Prostate gland (tissue), 2 donors: ENCODE measurements at regions not wholly inside any gene's neighbourhood (a gene's known extent, or its start where the extent isn't known, plus 50 kb on each side); places are given as distances from the start of the nearest gene placed in this dataset.
"Not testable (repeated sequence)": the region's sequence is repeated elsewhere in the genome, so short reads cannot be mapped to it uniquely, and the experiment has no call there.

Experiments used
- DNase-seq: peaks from one replicate; pipeline ENCODE4 v3.0.0-alpha.2; 2019; ENCODE audit warnings: low spot score
- H3K27ac ChIP-seq, 2 donors: fragments of 200-600 bp; sonication (generic); 2 replicates each; pipeline ENCODE4 v1.5.1; 2017 to 2019
- H3K27me3 ChIP-seq: fragments of 200-600 bp; sonication (generic); replicated peaks from 2 replicates; pipeline ENCODE4 v1.5.1; 2019; ENCODE audit not compliant: insufficient read depth
- H3K36me3 ChIP-seq, 2 donors: fragments of 200-600 bp; sonication (generic); 1 replicate in 1 of 2; 2 replicates in 1 of 2; pipeline versions ENCODE4 v1.5.1 to v1.8.1; 2017 to 2019
- H3K4me1 ChIP-seq: fragments of 200-600 bp; sonication (generic); replicated peaks from 2 replicates; pipeline ENCODE4 v1.5.1; 2019
- H3K4me3 ChIP-seq, 2 donors: fragments of 200-600 bp; sonication (generic); 2 replicates each; pipeline ENCODE4 v1.5.1; 2017 to 2019
- H3K9me3 ChIP-seq: fragments of 200-600 bp; sonication (generic); 2 replicates; pipeline ENCODE4 v1.5.1; 2017
- POLR2A ChIP-seq: fragments of 450-650 bp; IDR thresholded peaks from one replicate; pipeline ENCODE4 v1.6.1; 2016; ENCODE audit warnings: antibody characterized with exemption, mild to moderate bottlenecking
- POLR2AphosphoS5 ChIP-seq: sonication (generic); formaldehyde crosslinking; IDR thresholded peaks from one replicate; pipeline ENCODE4 v1.6.1; 2017; ENCODE audit warnings: antibody characterized with exemption
- WGBS: methylation state at CpG from one replicate; pipeline ENCODE4 v1.1.5; 2018; 5-methylcytosine and 5-hydroxymethylcytosine counted together
- intact Hi-C: fragments of 100-400 bp; cut with DNase I; formaldehyde crosslinking; loops from one replicate; pipeline ENCODE4 v1.14.2; 2022
- TF ChIP-seq, protein P1 (sequence below), 4 experiments: fragments of 200-600 bp in 2 of 4; fragments of 450-650 bp in 2 of 4; sonication (generic) in 2 of 4; IDR thresholded peaks; 1 replicate in 3 of 4; 2 replicates in 1 of 4; pipeline ENCODE4 v1.5.1; 2016 to 2019; ENCODE audit warnings: antibody characterized with exemption in 4 of 4, mild to moderate bottlenecking in 2 of 4, moderate library complexity in 2 of 4

DNA sequence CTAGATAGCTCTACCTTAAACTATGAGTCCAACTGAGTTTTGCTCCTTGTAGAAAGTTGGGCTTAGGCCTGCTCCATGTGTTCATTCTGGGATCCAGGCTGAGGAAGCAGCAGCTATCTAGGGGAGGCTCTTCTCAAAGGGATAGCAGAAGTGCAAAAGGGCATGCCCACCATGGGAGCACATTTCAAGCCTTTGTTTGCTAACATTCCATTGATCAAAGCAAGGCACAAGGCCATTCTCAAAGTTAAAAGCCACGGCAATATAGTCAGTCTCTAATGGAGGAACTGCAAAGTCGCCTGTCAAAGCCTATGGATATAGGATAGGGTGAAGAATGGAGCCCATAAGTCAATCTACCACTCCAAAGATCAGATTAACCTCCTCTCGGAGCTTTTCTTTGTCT, 488.1 kb upstream of the ARX start:
- no peaks in the 10 kb centered on the region for H3K4me1 ChIP-seq
- H3K9me3 ChIP-seq: no peaks in the 10 kb centered on the region
- 40% methylated on average over 3 of the region's 3 CpGs for WGBS
- TF ChIP-seq POLR2AphosphoS5: no peak
- TF ChIP-seq, protein P1, sequence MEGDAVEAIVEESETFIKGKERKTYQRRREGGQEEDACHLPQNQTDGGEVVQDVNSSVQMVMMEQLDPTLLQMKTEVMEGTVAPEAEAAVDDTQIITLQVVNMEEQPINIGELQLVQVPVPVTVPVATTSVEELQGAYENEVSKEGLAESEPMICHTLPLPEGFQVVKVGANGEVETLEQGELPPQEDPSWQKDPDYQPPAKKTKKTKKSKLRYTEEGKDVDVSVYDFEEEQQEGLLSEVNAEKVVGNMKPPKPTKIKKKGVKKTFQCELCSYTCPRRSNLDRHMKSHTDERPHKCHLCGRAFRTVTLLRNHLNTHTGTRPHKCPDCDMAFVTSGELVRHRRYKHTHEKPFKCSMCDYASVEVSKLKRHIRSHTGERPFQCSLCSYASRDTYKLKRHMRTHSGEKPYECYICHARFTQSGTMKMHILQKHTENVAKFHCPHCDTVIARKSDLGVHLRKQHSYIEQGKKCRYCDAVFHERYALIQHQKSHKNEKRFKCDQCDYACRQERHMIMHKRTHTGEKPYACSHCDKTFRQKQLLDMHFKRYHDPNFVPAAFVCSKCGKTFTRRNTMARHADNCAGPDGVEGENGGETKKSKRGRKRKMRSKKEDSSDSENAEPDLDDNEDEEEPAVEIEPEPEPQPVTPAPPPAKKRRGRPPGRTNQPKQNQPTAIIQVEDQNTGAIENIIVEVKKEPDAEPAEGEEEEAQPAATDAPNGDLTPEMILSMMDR (IDR thresholded peaks at IDR 0.05): no peak
- no peak for TF ChIP-seq POLR2A
- H3K27ac ChIP-seq: no peak overlapping the region
- no peaks in the 10 kb centered on the region for H3K36me3 ChIP-seq
- no peaks in the 10 kb centered on the region for H3K27me3 ChIP-seq
- intact Hi-C loops: no loop called here
- H3K4me3 ChIP-seq: no peak overlapping the region
- DNase-seq: no peak

DNA sequence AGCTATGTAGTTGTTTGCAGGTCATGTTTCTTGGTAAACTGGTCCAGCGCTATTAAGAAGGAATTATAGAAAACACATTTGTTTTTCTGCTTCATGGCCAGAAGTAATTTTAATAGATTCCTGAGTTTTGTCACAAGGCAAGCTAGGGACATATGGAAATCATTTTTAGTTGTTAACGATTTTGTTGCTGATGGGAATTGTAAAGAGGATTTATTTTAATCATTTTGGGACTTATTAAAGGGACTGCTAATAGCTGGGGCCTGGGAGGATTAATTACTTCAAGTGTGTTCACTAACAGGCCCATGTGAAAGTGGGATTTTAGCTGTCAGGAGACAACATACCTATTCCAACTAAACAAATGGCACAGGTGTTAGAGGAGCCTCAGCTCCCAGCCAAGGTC, 492.0 kb upstream of the ARX start:
- H3K9me3 ChIP-seq: no peaks in the 10 kb centered on the region
- H3K36me3 ChIP-seq: no peaks in the 10 kb centered on the region
- H3K4me1 ChIP-seq: no peaks in the 10 kb centered on the region
- intact Hi-C loops: no loop called here
- no peaks in the 10 kb centered on the region for H3K27me3 ChIP-seq
- no peak overlapping the region for H3K27ac ChIP-seq
- WGBS: 83% methylated on average over 2 of the region's 2 CpGs
- DNase-seq: no peak
- no peak overlapping the region for H3K4me3 ChIP-seq
- TF ChIP-seq POLR2A: no peak
- TF ChIP-seq, protein P1 (IDR thresholded peaks at IDR 0.05): no peak
- TF ChIP-seq POLR2AphosphoS5: no peak

DNA sequence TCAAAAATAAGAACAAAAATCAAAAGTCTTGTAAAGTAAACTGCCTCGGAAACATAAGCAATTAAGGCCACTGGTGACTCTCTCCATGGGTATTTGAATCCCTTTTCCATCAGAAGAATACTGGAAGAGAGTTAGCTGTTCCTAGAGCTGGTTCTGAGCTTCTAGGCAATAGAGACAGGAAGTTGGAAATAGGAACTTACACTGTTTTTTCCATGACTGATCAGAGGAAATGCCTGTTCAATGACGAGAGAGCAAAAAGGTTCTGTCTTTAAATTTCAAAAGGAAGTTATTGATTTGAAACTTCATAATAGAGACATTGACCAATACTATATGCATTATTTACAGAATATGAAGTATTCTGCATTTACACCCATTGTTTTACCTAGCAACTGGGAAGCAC, 503.5 kb upstream of the ARX start:
- no peak for TF ChIP-seq POLR2AphosphoS5
- no peak for TF ChIP-seq POLR2A
- TF ChIP-seq, protein P1 (IDR thresholded peaks at IDR 0.05): no peak
- H3K36me3 ChIP-seq: no peaks in the 10 kb centered on the region
- H3K4me3 ChIP-seq: no peak overlapping the region
- 76% methylated on average over 2 of the region's 2 CpGs for WGBS
- H3K4me1 ChIP-seq: no peaks in the 10 kb centered on the region
- H3K9me3 ChIP-seq: no peaks in the 10 kb centered on the region
- no peak for DNase-seq
- intact Hi-C loops: no loop called here
- H3K27ac ChIP-seq: no peak overlapping the region
- no peaks in the 10 kb centered on the region for H3K27me3 ChIP-seq

DNA sequence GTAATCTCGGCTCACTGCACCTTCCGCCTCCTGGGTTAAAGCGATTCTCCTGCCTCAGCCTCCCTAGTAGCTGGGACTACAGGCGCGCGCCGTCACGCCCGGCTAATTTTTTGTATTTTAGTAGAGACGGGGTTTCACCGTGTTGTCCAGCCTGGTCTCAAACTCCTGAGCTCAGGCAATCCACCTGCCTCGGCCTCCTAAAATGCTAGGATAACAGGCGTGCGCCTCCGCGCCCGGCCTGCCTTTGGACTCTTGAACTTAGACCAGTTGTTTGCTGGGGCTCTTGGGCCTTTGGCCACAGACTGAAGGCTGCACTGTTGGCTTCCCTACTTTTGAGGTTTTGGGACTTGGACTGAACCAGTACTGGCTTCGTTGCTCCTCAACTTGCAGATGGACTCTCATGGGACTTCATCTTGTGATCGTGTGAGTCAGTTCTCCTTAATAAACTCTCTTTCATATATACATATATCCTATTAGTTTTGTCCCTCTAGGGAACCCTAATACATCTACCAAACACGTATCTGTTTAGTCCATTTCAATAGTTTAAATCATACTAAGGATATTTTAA, 506.8 kb upstream of the ARX start:
- H3K9me3 ChIP-seq, H3K27ac ChIP-seq, H3K27me3 ChIP-seq, DNase-seq, H3K4me1 ChIP-seq, H3K36me3 ChIP-seq, intact Hi-C loops, H3K4me3 ChIP-seq: not testable (repeated sequence)
- WGBS: 97% methylated on average over 20 of the region's 20 CpGs

DNA sequence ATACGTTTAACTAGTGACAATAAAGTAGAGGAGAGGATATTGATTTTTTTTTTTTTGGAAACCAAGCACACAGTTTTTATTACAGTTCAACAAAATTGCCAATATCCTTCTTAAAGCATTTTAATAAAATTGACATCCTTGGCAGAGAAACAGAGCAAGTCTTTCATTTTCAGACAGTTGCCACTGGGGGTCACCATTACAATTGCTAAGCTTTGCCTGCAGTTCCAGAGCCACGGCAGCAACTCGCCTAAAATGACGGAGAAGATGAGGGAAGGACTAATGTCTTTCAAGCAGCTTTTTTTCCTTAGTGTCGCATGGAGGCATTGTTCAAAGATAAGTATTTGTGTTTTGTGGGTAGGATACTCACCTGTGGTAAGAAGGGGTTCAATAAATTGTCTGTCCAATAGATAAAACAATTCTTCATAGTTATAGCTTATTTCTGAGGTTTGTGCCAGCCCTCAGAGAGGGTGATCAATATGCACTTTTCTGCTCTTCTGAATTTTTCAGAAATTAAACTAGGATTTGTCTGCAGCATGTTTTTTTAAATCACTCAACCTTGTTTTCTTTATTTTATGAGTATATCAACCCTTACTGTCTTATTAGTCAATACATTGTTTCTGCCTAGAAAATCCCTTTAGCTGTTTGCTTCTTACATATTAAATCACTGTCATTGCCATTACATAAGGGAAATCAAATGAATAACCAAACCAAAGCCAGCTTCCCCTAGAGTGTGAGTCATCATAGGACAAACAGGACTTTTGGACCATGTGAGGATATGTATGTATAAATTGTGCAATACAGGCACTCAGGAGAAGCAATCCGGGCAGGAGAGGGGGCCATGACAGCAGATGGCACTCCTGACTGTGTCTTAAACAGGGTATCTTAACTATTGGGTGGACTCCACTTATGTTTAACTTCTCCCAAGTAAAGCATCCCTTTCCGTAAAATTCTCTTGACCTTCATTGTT, 508.1 kb upstream of the ARX start:
- Histone ChIP-seq H3K36me3 (no peaks in the 10 kb centered on the region), H3K9me3 (no peaks in the 10 kb centered on the region), H3K27ac (no peak overlapping the region), H3K27me3 (no peaks in the 10 kb centered on the region), H3K4me3 (no peak overlapping the region), H3K4me1 (no peaks in the 10 kb centered on the region)
- DNase-seq: peak; percentile 3
- TF ChIP-seq POLR2AphosphoS5: no peak
- TF ChIP-seq, protein P1 (IDR thresholded peaks at IDR 0.05): peak in 1 of 4 experiments; percentile 25
- WGBS: 21% methylated on average over 7 of the region's 7 CpGs
- intact Hi-C loops: no loop called here
